ENCODE measurements at regions not wholly inside any gene's neighbourhood (a gene's known extent, or its start where the extent isn't known, plus 50 kb on each side); places are given as distances from the start of the nearest gene placed in this dataset.

DNA sequence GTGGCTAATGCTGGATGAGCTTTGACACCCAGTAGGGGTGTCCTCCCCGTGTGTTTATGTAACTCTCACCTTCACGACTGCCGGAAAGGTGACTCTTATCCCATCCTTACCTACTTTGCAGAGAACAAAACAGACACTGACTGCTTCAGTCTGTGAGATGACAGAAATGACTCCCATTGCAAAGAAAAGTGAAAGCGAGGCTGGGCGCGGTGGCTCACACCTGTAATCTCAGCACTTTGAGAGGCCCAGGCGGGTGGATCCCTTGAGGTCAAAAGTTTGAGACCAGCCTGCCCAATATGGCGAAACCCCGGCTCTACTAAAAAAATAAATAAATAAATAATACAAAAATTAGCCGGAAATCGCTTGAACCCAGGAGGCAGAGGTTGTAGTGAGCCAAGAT is 106.4 kb upstream of the ANO1 start:
- Histone ChIP-seq H3K4me3 (ENCODE audit: low read depth, low read length) (no peak overlapping the region), H3K27me3 (ENCODE audit: control insufficient read depth, insufficient read depth, low read length) (peaks cover 2% of the 10 kb centered on the region; the same call in 1 of the 2 replicates), H3K36me3 (ENCODE audit: control insufficient read depth, insufficient read depth, low read length) (no peaks in the 10 kb centered on the region)
- DNase-seq (ENCODE audit: low read depth), result no peak
- POLR2A ChIA-PET, result no interaction called here
- CTCF ChIA-PET, result no interaction called here
- TF ChIP-seq, protein P1, sequence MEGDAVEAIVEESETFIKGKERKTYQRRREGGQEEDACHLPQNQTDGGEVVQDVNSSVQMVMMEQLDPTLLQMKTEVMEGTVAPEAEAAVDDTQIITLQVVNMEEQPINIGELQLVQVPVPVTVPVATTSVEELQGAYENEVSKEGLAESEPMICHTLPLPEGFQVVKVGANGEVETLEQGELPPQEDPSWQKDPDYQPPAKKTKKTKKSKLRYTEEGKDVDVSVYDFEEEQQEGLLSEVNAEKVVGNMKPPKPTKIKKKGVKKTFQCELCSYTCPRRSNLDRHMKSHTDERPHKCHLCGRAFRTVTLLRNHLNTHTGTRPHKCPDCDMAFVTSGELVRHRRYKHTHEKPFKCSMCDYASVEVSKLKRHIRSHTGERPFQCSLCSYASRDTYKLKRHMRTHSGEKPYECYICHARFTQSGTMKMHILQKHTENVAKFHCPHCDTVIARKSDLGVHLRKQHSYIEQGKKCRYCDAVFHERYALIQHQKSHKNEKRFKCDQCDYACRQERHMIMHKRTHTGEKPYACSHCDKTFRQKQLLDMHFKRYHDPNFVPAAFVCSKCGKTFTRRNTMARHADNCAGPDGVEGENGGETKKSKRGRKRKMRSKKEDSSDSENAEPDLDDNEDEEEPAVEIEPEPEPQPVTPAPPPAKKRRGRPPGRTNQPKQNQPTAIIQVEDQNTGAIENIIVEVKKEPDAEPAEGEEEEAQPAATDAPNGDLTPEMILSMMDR (IDR thresholded peaks at IDR 0.05; ENCODE audit: insufficient read depth, low read depth, low read length), result no peak

DNA sequence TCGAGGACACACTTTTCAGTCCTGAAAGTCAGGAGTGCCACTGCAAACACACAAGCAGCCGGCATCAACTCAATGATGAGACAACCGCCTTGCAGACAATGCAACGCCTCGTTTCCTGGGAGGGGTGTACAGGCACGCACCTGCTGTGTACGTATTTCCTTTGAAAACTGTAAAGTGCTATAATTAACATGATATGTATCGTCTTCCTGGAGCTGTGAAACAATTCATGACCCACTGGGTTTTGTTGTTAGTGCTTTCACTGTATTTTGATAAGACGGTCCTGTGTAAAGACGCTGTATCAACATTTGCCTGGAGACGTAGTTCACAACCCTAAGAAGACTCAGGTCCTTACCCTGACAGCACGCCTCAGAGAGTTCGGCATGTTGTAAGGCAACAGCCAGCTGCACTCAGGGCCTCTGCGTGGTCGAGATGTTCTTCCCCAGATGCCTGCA is 105.7 kb upstream of the ANO1 start:
- no peak for DNase-seq (ENCODE audit: low read depth)
- CTCF ChIA-PET, result no interaction called here
- POLR2A ChIA-PET, result no interaction called here
- TF ChIP-seq, protein P1 (IDR thresholded peaks at IDR 0.05; ENCODE audit: insufficient read depth, low read depth, low read length), result no peak
- no peak overlapping the region for H3K4me3 ChIP-seq (ENCODE audit: low read depth, low read length)
- peaks cover 2% of the 10 kb centered on the region; the same call in 1 of the 2 replicates for H3K27me3 ChIP-seq (ENCODE audit: control insufficient read depth, insufficient read depth, low read length)
- H3K36me3 ChIP-seq (ENCODE audit: control insufficient read depth, insufficient read depth, low read length), result no peaks in the 10 kb centered on the region

DNA sequence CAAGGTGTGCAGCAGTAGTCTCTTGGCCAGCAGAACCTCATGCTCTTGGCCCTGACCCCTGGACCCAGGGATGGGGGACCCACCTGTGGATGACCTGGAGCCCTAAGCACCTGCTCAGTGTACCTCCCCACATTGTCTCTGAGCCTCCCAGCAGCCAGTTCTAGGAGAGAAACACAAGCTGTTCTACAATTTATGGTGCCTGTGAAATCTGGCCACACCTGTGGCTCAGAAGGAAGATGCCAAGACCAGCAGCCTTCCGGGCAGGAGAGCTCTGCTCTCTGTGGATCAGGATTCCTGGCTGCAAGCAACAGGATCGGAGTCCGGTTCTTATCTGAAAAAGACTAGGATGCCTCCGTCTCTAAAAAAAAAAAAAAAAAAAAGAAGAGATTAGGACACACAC is 103.6 kb upstream of the ANO1 start:
- no peaks in the 10 kb centered on the region for H3K36me3 ChIP-seq (ENCODE audit: control insufficient read depth, insufficient read depth, low read length)
- H3K4me3 ChIP-seq (ENCODE audit: low read depth, low read length), result no peak overlapping the region
- ChIA-PET POLR2A (no interaction called here), CTCF (interaction anchor here (1.3 kb wide), 1 partner anchor 10 kb away, joined by 3 read pairs; no protein-coding TSS in a partner anchor)
- no peak for DNase-seq (ENCODE audit: low read depth)
- peaks cover 2% of the 10 kb centered on the region; the same call in 1 of the 2 replicates for H3K27me3 ChIP-seq (ENCODE audit: control insufficient read depth, insufficient read depth, low read length)
- TF ChIP-seq, protein P1 (IDR thresholded peaks at IDR 0.05; ENCODE audit: insufficient read depth, low read depth, low read length), result no peak

DNA sequence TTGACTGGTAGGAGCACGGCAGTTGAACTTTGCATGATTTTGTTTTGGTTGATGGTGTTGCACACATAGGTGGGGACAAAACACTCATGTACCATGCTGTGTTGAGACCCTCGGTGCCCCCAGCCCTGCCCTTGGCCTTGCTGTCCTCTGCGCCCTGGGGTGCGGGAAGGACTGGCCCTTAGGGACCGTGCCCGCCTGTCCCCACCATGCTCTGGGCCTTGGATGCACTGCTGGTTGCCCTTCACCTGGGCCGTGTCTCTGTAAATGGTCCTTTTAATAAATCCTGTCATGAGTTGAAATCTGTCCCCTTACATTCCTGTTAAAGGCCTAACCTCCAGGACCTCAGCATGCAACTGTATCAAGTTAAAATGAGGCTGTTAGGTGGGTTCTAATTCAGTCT is 102.3 kb upstream of the ANO1 start:
- TF ChIP-seq, protein P1 (IDR thresholded peaks at IDR 0.05; ENCODE audit: insufficient read depth, low read depth, low read length), result no peak
- POLR2A ChIA-PET, result no interaction called here
- H3K36me3 ChIP-seq (ENCODE audit: control insufficient read depth, insufficient read depth, low read length), result no peaks in the 10 kb centered on the region
- DNase-seq (ENCODE audit: low read depth), result no peak
- H3K4me3 ChIP-seq (ENCODE audit: low read depth, low read length), result no peak overlapping the region
- H3K27me3 ChIP-seq (ENCODE audit: control insufficient read depth, insufficient read depth, low read length), result peaks cover 2% of the 10 kb centered on the region; the same call in 1 of the 2 replicates
- CTCF ChIA-PET, result no interaction called here

DNA sequence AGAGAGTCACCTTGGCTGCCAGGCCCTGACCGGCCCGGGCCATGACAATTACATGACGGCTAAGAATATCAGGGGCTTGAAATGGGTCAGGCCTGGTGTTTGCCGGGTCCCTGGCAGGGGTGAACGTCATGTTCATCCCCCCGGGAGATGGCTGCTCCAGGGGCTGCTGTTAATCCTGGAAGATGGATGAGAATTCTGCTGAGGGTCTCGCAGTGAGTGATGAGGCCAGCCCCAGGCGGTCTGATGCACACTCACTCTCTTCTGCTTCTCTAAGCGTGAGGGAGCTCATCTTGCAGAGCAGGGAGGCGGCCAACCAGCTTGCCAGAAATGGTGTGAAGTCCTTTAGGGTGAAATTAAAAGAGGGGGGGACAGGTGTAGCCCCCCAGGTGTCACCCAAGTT is 101.3 kb upstream of the ANO1 start:
- no peaks in the 10 kb centered on the region for H3K27me3 ChIP-seq (ENCODE audit: control insufficient read depth, insufficient read depth, low read length)
- DNase-seq (ENCODE audit: low read depth), result no peak
- H3K36me3 ChIP-seq (ENCODE audit: control insufficient read depth, insufficient read depth, low read length), result no peaks in the 10 kb centered on the region
- CTCF ChIA-PET, result no interaction called here
- TF ChIP-seq, protein P1 (IDR thresholded peaks at IDR 0.05; ENCODE audit: insufficient read depth, low read depth, low read length), result no peak
- no peak overlapping the region for H3K4me3 ChIP-seq (ENCODE audit: low read depth, low read length)
- POLR2A ChIA-PET, result no interaction called here

Data from BJ (cell line).